Endothelial cell of umbilical vein (primary cell): ENCODE measurements at regions not wholly inside any gene's neighbourhood (a gene's known extent, or its start where the extent isn't known, plus 50 kb on each side); places are given as distances from the start of the nearest gene placed in this dataset.

Experiments
- BruUV-seq: library from RNA; stranded (reverse); fragments of 400-500 nt; replicated peaks from 2 replicates; lab custom pipeline; 2021; lab: Mats Ljungman, UMichigan
- CTCF ChIA-PET: fragments of 300-600, 350-600 bp; sonication (Branson Sonifier 250); formaldehyde crosslinking; loops from one replicate; lab custom pipeline; 2021; ENCODE audit warnings: antibody characterized with exemption, inconsistent platforms; lab: Charles Lee
- POLR2A ChIA-PET: fragments of 300-600, 350-600 bp; sonication (Branson Sonifier 250); formaldehyde crosslinking; loops from one replicate; lab custom pipeline; 2021; ENCODE audit warnings: antibody characterized with exemption, inconsistent platforms; lab: Charles Lee
- DNase-seq: peaks from one replicate; pipeline ENCODE4 v3.0.0-alpha.2; 2011; ENCODE audit warnings: low read depth, low spot score
- FAIRE-seq: peaks from 2 replicates; lab custom pipeline; 2011; peaks lifted over from hg19 to GRCh38; lab: Jason Lieb, UNC
- H2AFZ ChIP-seq: 2 replicates; pipeline ENCODE4 v1.6.0; 2012; ENCODE audit warnings: low read depth, low read length, control low read depth, inconsistent platforms
- H3K27ac ChIP-seq: 2 replicates; pipeline ENCODE4 v1.5.1; 2011; ENCODE audit warnings: low read depth, mild to moderate bottlenecking, control low read depth, low read length, moderate library complexity; ENCODE audit not compliant: insufficient read depth
- H3K27me3 ChIP-seq, 2 experiments: 2 replicates each; pipeline versions ENCODE4 v1.6.0 to v1.6.1; 2011; ENCODE audit warnings: low read length in 2 of 2, mixed read lengths in 1 of 2; ENCODE audit not compliant: control insufficient read depth in 2 of 2, insufficient read depth in 2 of 2
- H3K36me3 ChIP-seq, 2 experiments: 2 replicates in 1 of 2; 3 replicates in 1 of 2; pipeline ENCODE4 v1.5.1; 2011; ENCODE audit warnings: low read length in 2 of 2, mild to moderate bottlenecking in 1 of 2, moderate library complexity in 1 of 2; ENCODE audit not compliant: control insufficient read depth in 2 of 2, insufficient read depth in 2 of 2; ENCODE audit errors: extremely low read depth in 1 of 2
- H3K4me1 ChIP-seq: 3 replicates; pipeline ENCODE4 v1.5.1; 2011; ENCODE audit warnings: mild to moderate bottlenecking, low read length; ENCODE audit not compliant: control insufficient read depth, insufficient read depth; ENCODE audit errors: extremely low read depth
- H3K4me2 ChIP-seq: 2 replicates; pipeline ENCODE4 v1.6.1; 2011; ENCODE audit warnings: low read length, control low read depth, mixed read lengths; ENCODE audit not compliant: insufficient read depth
- H3K4me3 ChIP-seq, 3 experiments: fragments of 200-600 bp in 1 of 3; sonication (generic), shearing (Covaris generic) in 1 of 3; replicated peaks in 1 of 3; 2 replicates each; pipeline ENCODE4 v1.5.1; 2011 to 2016; ENCODE audit warnings: control low read depth in 3 of 3, low read length in 3 of 3, mild to moderate bottlenecking in 2 of 3, inconsistent platforms in 1 of 3, low read depth in 1 of 3, moderate library complexity in 1 of 3; ENCODE audit not compliant: insufficient read depth in 1 of 3
- H3K79me2 ChIP-seq: 2 replicates; pipeline ENCODE4 v1.6.0; 2012; ENCODE audit warnings: low read length, inconsistent platforms; ENCODE audit not compliant: control insufficient read depth, insufficient read depth
- H3K9ac ChIP-seq: replicated peaks from 2 replicates; pipeline ENCODE3; 2011; ENCODE audit warnings: low read length, control low read depth; ENCODE audit not compliant: insufficient read depth; ENCODE audit errors: extremely low read depth
- H3K9me1 ChIP-seq: replicated peaks from 3 replicates; pipeline ENCODE4 v1.6.0; 2011; ENCODE audit warnings: mild to moderate bottlenecking, low read length; ENCODE audit not compliant: control insufficient read depth, insufficient read depth; ENCODE audit errors: extremely low read depth
- H3K9me3 ChIP-seq: replicated peaks from 2 replicates; pipeline ENCODE4 v1.5.1; 2012; ENCODE audit warnings: low read length, inconsistent platforms; ENCODE audit not compliant: control insufficient read depth, insufficient read depth
- H4K20me1 ChIP-seq: replicated peaks from 2 replicates; pipeline ENCODE3; 2011; ENCODE audit warnings: mild to moderate bottlenecking, low read length; ENCODE audit not compliant: control insufficient read depth, insufficient read depth; ENCODE audit errors: extremely low read depth
- EZH2 ChIP-seq: IDR thresholded peaks from 2 replicates; pipeline ENCODE4 v1.6.1; 2012; ENCODE audit warnings: borderline replicate concordance, low read depth, mild to moderate bottlenecking, moderate library complexity, low read length, inconsistent platforms; ENCODE audit not compliant: severe bottlenecking
- FOS ChIP-seq: IDR thresholded peaks from 2 replicates; pipeline ENCODE4 v1.6.1; 2011; ENCODE audit warnings: mild to moderate bottlenecking, low read length, moderate library complexity, borderline replicate concordance; ENCODE audit not compliant: insufficient read depth
- GATA2 ChIP-seq: IDR thresholded peaks from 2 replicates; pipeline ENCODE4 v1.7.0; 2011; ENCODE audit warnings: low read depth, mild to moderate bottlenecking, moderate library complexity, mixed read lengths, low read length; ENCODE audit not compliant: insufficient read length, insufficient read depth
- JUN ChIP-seq: IDR thresholded peaks from 2 replicates; pipeline ENCODE4 v1.6.1; 2011; ENCODE audit warnings: borderline replicate concordance, low read depth; ENCODE audit not compliant: insufficient read length, insufficient read depth
- MYC ChIP-seq: IDR thresholded peaks from one replicate; pipeline ENCODE4 v1.6.1; 2011; ENCODE audit warnings: mild to moderate bottlenecking, low read depth, low read length
- POLR2A ChIP-seq: IDR thresholded peaks from 2 replicates; pipeline ENCODE4 v1.6.1; 2012; ENCODE audit warnings: low read depth, mild to moderate bottlenecking, control low read depth, low read length
- POLR2AphosphoS5 ChIP-seq: IDR thresholded peaks from 2 replicates; pipeline ENCODE4 v1.6.1; 2012; ENCODE audit warnings: low read depth, mild to moderate bottlenecking, control low read depth, low read length, moderate library complexity; ENCODE audit not compliant: insufficient read depth
- dilution Hi-C: fragments of 300-500 bp; cut with MboI; formaldehyde crosslinking; loops from one replicate; pipeline ENCODE4 v1.15.0; 2019; ENCODE audit warnings: low sequenced_read_pairs; ENCODE audit not compliant: extremely low pct_ligation_motif_present
- intact Hi-C: fragments of 100-400 bp; cut with micrococcal nuclease; formaldehyde crosslinking; loops from one replicate; pipeline ENCODE4 v1.10.0; 2022
- TF ChIP-seq, protein P1 (sequence below), 2 donors: IDR thresholded peaks; 1 replicate in 1 of 2; 2 replicates in 1 of 2; pipeline ENCODE4 v1.5.1; 2011; ENCODE audit warnings: low read length in 2 of 2, mild to moderate bottlenecking in 2 of 2, moderate library complexity in 2 of 2, control low read depth in 1 of 2, inconsistent platforms in 1 of 2, low read depth in 1 of 2; ENCODE audit not compliant: insufficient read depth in 1 of 2; ENCODE audit errors: extremely low read depth in 1 of 2
- TF ChIP-seq, protein P2 (sequence below): IDR thresholded peaks from 2 replicates; pipeline ENCODE4 v1.6.1; 2011; ENCODE audit not compliant: insufficient read depth, insufficient read length

DNA sequence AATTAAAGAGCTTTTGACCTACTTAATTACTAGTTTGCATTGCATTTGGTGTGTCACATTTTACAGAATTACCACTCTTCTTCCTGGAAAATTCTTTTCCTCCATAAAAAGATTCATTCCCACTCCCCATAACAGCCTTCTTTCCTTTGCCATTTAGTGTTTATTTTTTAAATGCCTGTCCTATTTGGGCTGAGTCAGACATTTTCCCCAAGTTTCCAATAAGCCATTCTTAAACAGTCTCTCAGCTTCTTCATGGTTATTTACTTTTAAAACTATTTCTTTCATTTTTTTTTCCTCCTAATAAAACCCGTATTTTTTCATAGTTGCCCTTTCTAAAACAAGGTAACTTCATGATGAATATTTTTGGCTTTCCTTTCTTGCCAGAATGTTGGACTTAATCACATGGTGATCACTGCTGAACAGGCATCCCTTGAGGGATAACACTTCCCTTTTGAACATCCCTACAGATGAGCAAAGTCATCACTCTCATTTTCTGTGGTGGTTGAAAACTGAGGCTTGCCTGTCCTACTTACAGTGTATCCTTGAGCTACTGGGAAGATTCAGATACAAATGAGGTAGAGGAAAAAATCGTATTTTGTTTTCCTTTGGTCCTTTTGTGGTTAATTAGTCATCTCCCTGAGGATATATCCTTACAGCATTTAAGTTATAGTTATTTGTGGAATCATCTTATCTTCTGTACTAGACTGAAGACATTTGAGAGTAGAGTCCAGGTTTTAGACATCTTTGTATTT is 520.5 kb upstream of the NR3C2 start:
- dilution Hi-C loops (no loop called here), intact Hi-C loops (no loop called here)
- Histone ChIP-seq H2AFZ (no peak overlapping the region), H3K9ac (no peak overlapping the region), H3K27me3 (no peaks in the 10 kb centered on the region), H3K79me2 (no peaks in the 10 kb centered on the region), H3K27ac (no peak overlapping the region), H3K4me3 (no peak overlapping the region), H4K20me1 (no peaks in the 10 kb centered on the region), H3K9me3 (no peaks in the 10 kb centered on the region), H3K4me1 (no peaks in the 10 kb centered on the region), H3K36me3 (no peaks in the 10 kb centered on the region), H3K4me2 (no peak overlapping the region), H3K9me1 (no peaks in the 10 kb centered on the region)
- CTCF ChIA-PET: interaction anchor here (0.7 kb wide), 1 partner anchor 622 kb away, joined by 3 read pairs; no protein-coding TSS in a partner anchor
- TF ChIP-seq EZH2 (no peak), POLR2A (no peak), FOS (no peak), GATA2 (no peak), POLR2AphosphoS5 (no peak), JUN (no peak), MYC (no peak)
- TF ChIP-seq, protein P1, sequence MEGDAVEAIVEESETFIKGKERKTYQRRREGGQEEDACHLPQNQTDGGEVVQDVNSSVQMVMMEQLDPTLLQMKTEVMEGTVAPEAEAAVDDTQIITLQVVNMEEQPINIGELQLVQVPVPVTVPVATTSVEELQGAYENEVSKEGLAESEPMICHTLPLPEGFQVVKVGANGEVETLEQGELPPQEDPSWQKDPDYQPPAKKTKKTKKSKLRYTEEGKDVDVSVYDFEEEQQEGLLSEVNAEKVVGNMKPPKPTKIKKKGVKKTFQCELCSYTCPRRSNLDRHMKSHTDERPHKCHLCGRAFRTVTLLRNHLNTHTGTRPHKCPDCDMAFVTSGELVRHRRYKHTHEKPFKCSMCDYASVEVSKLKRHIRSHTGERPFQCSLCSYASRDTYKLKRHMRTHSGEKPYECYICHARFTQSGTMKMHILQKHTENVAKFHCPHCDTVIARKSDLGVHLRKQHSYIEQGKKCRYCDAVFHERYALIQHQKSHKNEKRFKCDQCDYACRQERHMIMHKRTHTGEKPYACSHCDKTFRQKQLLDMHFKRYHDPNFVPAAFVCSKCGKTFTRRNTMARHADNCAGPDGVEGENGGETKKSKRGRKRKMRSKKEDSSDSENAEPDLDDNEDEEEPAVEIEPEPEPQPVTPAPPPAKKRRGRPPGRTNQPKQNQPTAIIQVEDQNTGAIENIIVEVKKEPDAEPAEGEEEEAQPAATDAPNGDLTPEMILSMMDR (IDR thresholded peaks at IDR 0.05; ENCODE audit: extremely low read depth in 1 of 2, insufficient read depth in 1 of 2, low read depth in 1 of 2, low read length in 2 of 2): no peak
- TF ChIP-seq, protein P2, sequence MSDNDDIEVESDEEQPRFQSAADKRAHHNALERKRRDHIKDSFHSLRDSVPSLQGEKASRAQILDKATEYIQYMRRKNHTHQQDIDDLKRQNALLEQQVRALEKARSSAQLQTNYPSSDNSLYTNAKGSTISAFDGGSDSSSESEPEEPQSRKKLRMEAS: no peak
- POLR2A ChIA-PET: no interaction called here
- no peak for FAIRE-seq
- DNase-seq: no peak
- BruUV-seq: no TSS peak
